ENCODE measurements at regions not wholly inside any gene's neighbourhood (a gene's known extent, or its start where the extent isn't known, plus 50 kb on each side); places are given as distances from the start of the nearest gene placed in this dataset.
A peak's percentile ranks its signal among the peaks of the same experiment; 100 is the strongest.
"Not testable (repeated sequence)": the region's sequence is repeated elsewhere in the genome, so short reads cannot be mapped to it uniquely, and the experiment has no call there.

DNA sequence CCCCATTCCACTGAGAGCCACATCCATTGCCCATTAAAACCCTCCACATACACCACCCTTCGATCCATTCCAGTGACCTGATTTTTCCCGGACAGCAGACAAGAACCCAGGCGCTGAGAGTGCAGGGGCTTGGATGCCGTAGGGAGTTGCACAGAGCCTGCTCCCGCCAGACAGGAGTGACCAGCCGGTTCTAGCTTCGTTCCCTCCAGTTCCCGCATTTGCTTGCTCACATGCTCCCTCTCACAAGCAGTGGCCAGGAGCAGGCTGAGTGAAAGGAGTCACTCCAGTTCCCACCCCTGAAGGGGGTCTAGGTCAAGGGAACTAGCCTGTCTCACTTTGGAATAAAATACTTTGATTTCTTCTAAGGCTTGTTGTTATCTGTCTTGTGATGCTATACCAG is 119.5 kb downstream of the SKIDA1 start:
- no peak for ATAC-seq

- peak; percentile 80 for ATAC-seq
These were observed 122.0 kb downstream of the SKIDA1 start for GRCh38 chr10:21403256-21404015.

- ATAC-seq: no peak
These were observed 122.8 kb downstream of the SKIDA1 start for GRCh38 chr10:21402606-21403083.

DNA sequence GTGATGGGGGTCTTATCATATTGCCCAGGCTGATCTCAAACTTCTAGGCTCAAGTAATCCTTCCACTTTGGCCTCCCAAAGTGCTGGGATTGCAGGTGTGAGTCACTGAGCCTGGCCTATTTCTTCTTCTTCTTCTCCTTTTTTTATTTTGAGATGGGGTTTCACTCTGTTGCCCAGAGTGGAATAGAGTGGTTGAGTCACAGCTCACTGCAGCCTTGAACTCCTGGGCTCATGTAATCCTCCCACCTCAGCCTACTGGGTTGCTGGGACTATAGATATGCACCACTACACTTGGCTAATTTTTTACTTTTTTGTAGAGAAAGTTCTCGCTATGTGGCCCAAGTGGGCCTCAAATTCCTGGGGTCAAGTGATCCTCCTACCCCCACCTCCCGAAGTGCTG is 124.3 kb downstream of the SKIDA1 start:
- no peak for ATAC-seq

DNA sequence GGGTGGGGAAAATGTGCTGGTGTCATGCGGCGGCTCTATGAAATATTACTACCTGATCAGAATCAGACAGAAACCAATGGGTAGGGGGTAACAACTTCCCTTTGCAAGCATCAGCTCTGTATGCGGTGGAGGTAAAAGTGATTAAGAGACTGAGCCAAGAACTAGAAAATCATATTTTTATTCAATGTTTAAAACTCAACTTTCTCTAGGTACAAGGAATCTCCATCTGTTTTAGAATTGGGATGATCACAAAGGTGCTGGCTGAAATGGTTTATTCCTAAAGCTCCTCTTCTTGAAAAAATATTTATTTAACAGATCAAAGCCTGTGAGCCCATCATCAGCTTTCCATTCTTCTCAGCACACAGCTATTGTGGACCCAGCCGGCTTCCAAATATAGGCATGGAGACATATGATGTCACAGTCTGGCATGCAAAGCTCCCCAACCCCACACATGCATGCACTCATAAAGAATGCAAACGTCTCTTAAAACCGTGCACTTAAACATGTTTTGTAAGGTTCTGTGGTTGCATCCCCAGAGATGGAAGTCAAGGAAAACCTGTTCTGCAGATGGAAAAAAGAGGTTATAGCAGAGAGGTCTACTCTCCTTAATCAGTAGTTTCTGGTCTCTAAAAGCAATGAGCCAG is 126.0 kb downstream of the SKIDA1 start:
- ATAC-seq: peak; percentile 73

- ATAC-seq: peak; percentile 61
These were observed 126.8 kb downstream of the SKIDA1 start for GRCh38 chr10:21398563-21399231.

- no peak for ATAC-seq
These were observed 128.6 kb downstream of the SKIDA1 start for GRCh38 chr10:21396889-21397288.

DNA sequence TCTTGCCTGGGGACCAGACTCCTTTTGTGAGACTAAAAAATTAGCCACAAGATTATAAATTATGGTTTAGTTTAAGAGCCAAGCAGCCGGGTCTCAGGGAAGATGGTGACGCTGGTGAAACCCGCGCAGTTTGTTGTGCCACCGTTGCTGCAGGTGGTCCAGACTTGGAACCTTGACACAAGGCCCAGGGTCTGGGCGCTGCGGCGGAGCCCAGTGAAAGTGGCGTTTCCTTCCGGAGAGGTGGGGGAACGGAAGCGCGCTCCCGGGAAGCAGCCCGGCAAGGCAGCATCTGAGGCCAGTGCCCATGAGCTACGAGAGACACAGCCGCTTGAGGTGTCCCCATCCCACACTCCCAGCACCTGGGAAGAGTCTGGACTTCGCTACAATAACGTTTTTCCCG is 131.6 kb downstream of the SKIDA1 start:
- ATAC-seq: no peak

GRCh38 chr10:21388589-21388988 is 136.9 kb downstream of the SKIDA1 start:
- ATAC-seq: no peak

- no peak for ATAC-seq
These were observed 137.6 kb downstream of the SKIDA1 start for GRCh38 chr10:21387868-21388267.

- peak; percentile 50 for ATAC-seq
These were observed 139.4 kb downstream of the SKIDA1 start for GRCh38 chr10:21385996-21386585.

DNA sequence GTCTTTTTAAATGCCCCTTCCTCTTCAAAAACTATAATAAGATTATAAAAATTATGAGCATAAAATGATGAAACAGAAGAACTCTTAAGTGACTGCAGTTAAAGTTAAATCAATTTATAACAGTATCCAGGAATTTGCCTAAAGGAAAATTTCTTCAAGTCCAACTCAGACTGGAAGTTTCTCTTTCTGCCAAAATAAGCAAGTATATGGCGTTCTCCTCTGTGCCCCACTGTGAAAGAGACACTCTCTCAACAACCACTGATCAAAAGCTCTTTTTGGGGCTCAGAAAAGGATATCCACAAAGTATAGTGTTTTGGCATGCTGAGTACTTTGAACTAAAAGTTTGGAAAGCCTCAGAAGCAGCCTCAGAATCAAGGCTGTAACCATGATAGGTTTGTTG is 139.9 kb downstream of the SKIDA1 start:
- no peak for ATAC-seq

- ATAC-seq: no peak
These were observed 146.3 kb downstream of the SKIDA1 start for GRCh38 chr10:21379143-21379542.

- not testable (repeated sequence) for ATAC-seq
These were observed 150.2 kb downstream of the SKIDA1 start for GRCh38 chr10:21375274-21375673.

DNA sequence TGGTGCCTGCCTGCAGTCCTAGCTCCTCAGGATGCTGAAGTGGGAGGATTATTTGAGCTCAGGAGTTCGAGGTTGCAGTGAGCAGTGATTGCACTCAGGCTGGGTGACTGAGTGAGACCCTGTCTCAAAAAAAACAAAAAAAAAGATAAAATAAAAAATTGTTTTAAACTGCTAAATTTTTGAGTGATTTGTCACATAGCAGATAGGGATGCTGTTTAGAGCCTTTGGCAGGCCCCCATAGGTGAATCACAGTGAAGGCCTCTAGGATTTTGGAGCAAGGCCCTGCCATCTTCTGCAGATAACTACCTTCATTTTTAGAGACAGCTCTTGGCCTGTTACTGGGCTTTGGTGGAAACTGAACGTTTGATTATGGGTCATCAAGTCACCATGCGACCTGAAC is 151.6 kb downstream of the SKIDA1 start:
- not testable (repeated sequence) for ATAC-seq

- peak; percentile 89 for ATAC-seq
These were observed 152.7 kb downstream of the SKIDA1 start for GRCh38 chr10:21372651-21373410.

DNA sequence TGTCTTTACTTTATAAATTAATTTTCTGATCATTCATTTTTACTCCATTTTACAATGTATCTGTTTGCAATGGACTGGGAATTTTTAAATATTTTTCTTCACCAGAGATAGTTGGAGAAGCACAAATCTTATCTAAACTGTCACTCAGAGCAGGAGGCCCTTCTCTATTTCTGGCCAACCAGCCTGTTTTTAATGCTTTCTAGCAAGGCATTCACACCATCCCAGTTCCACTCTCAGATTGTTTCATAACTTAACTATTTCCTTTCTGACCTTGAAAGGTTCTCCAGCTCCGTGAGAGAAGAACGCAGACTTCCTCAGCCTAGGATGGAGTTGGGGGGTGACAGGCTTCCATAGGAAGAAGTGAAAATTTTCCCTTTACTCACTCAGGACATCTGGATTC is 155.8 kb downstream of the SKIDA1 start:
- no peak for ATAC-seq

- ATAC-seq: peak; percentile 63
These were observed 156.6 kb downstream of the SKIDA1 start for GRCh38 chr10:21368728-21369425.

GRCh38 chr10:21368022-21368582 is 157.4 kb downstream of the SKIDA1 start:
- ATAC-seq: no peak

DNA sequence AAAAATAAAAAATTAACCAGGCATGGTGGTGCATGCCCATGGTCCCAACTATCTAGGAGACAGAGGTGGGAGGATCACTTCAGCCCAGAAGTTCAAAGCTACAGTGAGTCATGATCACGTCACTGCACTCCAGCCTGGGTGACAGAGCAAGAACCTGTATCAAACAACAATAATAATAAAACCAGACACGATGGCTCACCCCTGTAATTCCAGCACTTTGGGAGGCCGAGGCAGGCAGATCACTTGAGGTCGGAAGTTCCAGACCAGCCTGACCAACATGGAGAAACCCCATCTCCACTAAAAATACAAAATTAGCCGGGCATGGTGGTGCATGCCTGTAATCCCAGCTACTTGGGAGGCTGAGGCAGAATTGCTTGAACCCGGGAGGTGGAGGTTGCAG is 159.4 kb downstream of the SKIDA1 start:
- peak; percentile 79 for ATAC-seq

Measured in esophagus mucosa (tissue), 1 donor.